GM12878 (cell line): ENCODE measurements at regions not wholly inside any gene's neighbourhood (a gene's known extent, or its start where the extent isn't known, plus 50 kb on each side); places are given as distances from the start of the nearest gene placed in this dataset.

Experiments used
- ATF2 ChIP-seq: IDR thresholded peaks from 2 replicates; pipeline ENCODE4 v1.6.1; 2012; ENCODE audit warnings: low read length, inconsistent platforms
- CHD2 ChIP-seq: IDR thresholded peaks from 2 replicates; pipeline ENCODE4 v1.6.1; 2011; ENCODE audit warnings: low read depth, low read length, improper control_type of control experiment, borderline replicate concordance
- CTCF ChIP-seq, 3 experiments: IDR thresholded peaks in 2 of 3; conservative IDR thresholded peaks in 1 of 3; 2 replicates each; pipeline ENCODE4 v1.5.1; 2011; ENCODE audit warnings: low read depth in 3 of 3, low read length in 3 of 3, mild to moderate bottlenecking in 3 of 3, control low read depth in 2 of 3, moderate library complexity in 2 of 3, inconsistent platforms in 1 of 3, mixed read lengths in 1 of 3; ENCODE audit not compliant: control insufficient read depth in 2 of 3, insufficient read depth in 1 of 3; ENCODE audit errors: extremely low read depth in 1 of 3
- FOS ChIP-seq: IDR thresholded peaks from 3 replicates; pipeline ENCODE4 v1.6.1; 2011; ENCODE audit warnings: borderline replicate concordance; ENCODE audit not compliant: insufficient read length; ENCODE audit errors: extremely low read depth
- POLR2A ChIP-seq: IDR thresholded peaks from 2 replicates; pipeline ENCODE4 v1.6.1; 2011; ENCODE audit warnings: low read depth, mild to moderate bottlenecking, low read length
- POLR2AphosphoS5 ChIP-seq: IDR thresholded peaks from 2 replicates; pipeline ENCODE4 v1.6.1; 2011; ENCODE audit warnings: mild to moderate bottlenecking, low read length, inconsistent platforms
- SIN3A ChIP-seq: IDR thresholded peaks from 2 replicates; pipeline ENCODE4 v1.6.1; 2012; ENCODE audit warnings: low read depth, low read length, improper control_type of control experiment
- SP1 ChIP-seq: IDR thresholded peaks from one replicate; pipeline ENCODE4 v1.6.1; 2011; ENCODE audit warnings: low read depth, low read length
- SRF ChIP-seq, 2 experiments: IDR thresholded peaks; 2 replicates each; pipeline ENCODE4 v1.6.1; 2011; ENCODE audit warnings: low read depth in 2 of 2, low read length in 2 of 2, mild to moderate bottlenecking in 1 of 2, moderate library complexity in 1 of 2
- SUZ12 ChIP-seq: fragments of 200-600 bp; sonication (generic); IDR thresholded peaks from one replicate; pipeline ENCODE4 v1.6.1; 2018; ENCODE audit warnings: antibody characterized with exemption, mild to moderate bottlenecking; ENCODE audit not compliant: unreplicated experiment
- YBX1 ChIP-seq: fragments of 450-650 bp; IDR thresholded peaks from 2 replicates; pipeline ENCODE4 v1.6.1; 2016; ENCODE audit warnings: antibody characterized with exemption
- ZBTB4 ChIP-seq: fragments of 450-650 bp; formaldehyde crosslinking; IDR thresholded peaks from 2 replicates; pipeline ENCODE4 v1.4.0; 2022; ENCODE audit warnings: mild to moderate bottlenecking, moderate library complexity
- TF ChIP-seq, protein P1 (sequence below): IDR thresholded peaks from 2 replicates; pipeline ENCODE4 v1.6.1; 2011; ENCODE audit warnings: mild to moderate bottlenecking, low read depth, low read length, moderate library complexity; ENCODE audit not compliant: insufficient replicate concordance
- TF ChIP-seq, protein P2 (sequence below): IDR thresholded peaks from 2 replicates; pipeline ENCODE4 v1.6.1; 2012; ENCODE audit warnings: mild to moderate bottlenecking, low read depth, low read length

- TF ChIP-seq, protein P1, sequence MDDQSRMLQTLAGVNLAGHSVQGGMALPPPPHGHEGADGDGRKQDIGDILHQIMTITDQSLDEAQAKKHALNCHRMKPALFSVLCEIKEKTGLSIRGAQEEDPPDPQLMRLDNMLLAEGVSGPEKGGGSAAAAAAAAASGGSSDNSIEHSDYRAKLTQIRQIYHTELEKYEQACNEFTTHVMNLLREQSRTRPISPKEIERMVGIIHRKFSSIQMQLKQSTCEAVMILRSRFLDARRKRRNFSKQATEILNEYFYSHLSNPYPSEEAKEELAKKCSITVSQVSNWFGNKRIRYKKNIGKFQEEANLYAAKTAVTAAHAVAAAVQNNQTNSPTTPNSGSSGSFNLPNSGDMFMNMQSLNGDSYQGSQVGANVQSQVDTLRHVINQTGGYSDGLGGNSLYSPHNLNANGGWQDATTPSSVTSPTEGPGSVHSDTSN = no peak
- TF ChIP-seq POLR2A (no peak), SP1 (no peak), POLR2AphosphoS5 (no peak), ATF2 (no peak), CTCF (IDR thresholded peaks at IDR 0.05 in 2 of 3, conservative IDR thresholded peaks at IDR 0.05 in 1 of 3; ENCODE audit: control insufficient read depth in 2 of 3, extremely low read depth in 1 of 3, insufficient read depth in 1 of 3, low read depth in 3 of 3, low read length in 3 of 3) (no peak), SIN3A (no peak), YBX1 (no peak), CHD2 (no peak), SRF (IDR thresholded peaks at IDR 0.05; ENCODE audit: low read depth in 2 of 2, low read length in 2 of 2) (no peak), ZBTB4 (CRISPR knock-in tag) (no peak), FOS (no peak), SUZ12 (no peak)
- TF ChIP-seq, protein P2, sequence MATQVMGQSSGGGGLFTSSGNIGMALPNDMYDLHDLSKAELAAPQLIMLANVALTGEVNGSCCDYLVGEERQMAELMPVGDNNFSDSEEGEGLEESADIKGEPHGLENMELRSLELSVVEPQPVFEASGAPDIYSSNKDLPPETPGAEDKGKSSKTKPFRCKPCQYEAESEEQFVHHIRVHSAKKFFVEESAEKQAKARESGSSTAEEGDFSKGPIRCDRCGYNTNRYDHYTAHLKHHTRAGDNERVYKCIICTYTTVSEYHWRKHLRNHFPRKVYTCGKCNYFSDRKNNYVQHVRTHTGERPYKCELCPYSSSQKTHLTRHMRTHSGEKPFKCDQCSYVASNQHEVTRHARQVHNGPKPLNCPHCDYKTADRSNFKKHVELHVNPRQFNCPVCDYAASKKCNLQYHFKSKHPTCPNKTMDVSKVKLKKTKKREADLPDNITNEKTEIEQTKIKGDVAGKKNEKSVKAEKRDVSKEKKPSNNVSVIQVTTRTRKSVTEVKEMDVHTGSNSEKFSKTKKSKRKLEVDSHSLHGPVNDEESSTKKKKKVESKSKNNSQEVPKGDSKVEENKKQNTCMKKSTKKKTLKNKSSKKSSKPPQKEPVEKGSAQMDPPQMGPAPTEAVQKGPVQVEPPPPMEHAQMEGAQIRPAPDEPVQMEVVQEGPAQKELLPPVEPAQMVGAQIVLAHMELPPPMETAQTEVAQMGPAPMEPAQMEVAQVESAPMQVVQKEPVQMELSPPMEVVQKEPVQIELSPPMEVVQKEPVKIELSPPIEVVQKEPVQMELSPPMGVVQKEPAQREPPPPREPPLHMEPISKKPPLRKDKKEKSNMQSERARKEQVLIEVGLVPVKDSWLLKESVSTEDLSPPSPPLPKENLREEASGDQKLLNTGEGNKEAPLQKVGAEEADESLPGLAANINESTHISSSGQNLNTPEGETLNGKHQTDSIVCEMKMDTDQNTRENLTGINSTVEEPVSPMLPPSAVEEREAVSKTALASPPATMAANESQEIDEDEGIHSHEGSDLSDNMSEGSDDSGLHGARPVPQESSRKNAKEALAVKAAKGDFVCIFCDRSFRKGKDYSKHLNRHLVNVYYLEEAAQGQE = no peak
These were observed 420.6 kb downstream of the TDRD15 start for GRCh38 chr2:21544392-21544791.
